ENCODE measurements at regions not wholly inside any gene's neighbourhood (a gene's known extent, or its start where the extent isn't known, plus 50 kb on each side); places are given as distances from the start of the nearest gene placed in this dataset.
A peak's percentile ranks its signal among the peaks of the same experiment; 100 is the strongest.

DNA sequence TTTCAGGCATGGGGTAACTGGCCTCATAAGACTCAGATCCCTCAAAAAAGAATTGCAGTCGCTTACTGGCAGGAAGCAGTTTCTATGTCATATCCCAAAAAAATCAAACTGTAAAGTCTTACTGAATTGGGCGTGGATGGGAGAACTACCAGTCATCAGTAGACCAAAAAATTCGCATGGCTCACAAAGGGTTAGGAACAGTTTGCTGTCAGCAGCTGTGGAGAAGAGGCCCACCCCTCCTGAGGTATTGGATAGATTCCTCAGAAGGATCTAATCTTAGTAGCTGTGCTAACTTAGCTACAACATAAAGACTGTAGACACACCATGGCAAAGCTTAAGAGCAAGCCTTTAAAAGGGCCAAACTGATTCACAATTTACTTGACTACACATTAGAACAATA lies 478.3 kb upstream of the FTMT start:
- Histone ChIP-seq H3K4me3 (no peak overlapping the region), H3K27me3 (0 out of 2 replicates have a peak, but pooled peaks cover 2% of the 10 kb centered on the region), H3K4me1 (no peaks in the 10 kb centered on the region; the same call in 1 of the 2 replicates), H3K36me3 (no peaks in the 10 kb centered on the region), H3K9me3 (replicated peaks) (no peaks in the 10 kb centered on the region), H3K27ac (no peak overlapping the region)
- DNase-seq = no peak

DNA sequence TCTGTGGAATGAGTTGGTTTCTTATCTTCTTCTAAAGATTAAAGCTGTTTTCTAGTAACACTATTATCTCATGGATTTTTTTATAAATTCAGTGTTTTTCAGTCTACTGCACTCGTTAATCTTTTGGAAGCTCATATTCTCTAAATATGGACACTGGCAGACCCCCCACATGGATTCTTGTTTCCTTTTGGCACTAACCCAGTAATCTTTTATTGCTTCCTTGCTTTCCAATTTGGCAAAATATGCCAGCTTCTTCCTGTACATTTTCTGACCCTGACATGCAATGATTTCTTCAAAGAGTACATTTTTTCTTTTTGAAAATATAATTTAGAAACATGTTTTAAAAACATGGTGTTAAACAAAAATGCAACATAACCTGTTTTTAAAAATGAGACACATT lies 474.2 kb upstream of the FTMT start:
- no peak overlapping the region for H3K27ac ChIP-seq
- no peaks in the 10 kb centered on the region for H3K9me3 ChIP-seq (replicated peaks)
- H3K27me3 ChIP-seq = no peaks in the 10 kb centered on the region
- no peaks in the 10 kb centered on the region for H3K36me3 ChIP-seq
- H3K4me3 ChIP-seq = no peak overlapping the region
- no peaks in the 10 kb centered on the region; the same call in 1 of the 2 replicates for H3K4me1 ChIP-seq
- peak in 1 of 2 experiments; percentile 7 for DNase-seq

DNA sequence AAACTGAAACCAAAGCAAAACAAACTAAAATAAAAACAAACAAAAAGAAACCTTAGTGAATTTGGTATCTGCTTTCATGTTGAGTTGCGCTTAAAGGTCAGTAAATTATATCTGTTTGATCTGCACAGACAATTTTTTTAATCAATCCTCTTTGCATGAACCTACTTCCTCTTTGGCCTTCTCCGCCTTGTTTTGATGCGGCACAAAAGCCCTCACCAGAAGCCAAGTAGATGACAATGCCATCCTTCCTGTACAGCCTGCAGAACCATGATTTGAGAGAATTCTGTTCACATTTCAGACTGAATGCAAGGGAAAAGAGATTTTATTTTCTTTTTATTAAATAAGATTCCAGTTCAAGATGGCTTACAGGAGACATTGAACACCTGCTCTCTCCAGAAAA lies 473.6 kb upstream of the FTMT start:
- H3K36me3 ChIP-seq = no peaks in the 10 kb centered on the region
- H3K27ac ChIP-seq = no peak overlapping the region
- H3K27me3 ChIP-seq = no peaks in the 10 kb centered on the region
- no peak for DNase-seq
- H3K4me1 ChIP-seq = no peaks in the 10 kb centered on the region; the same call in 1 of the 2 replicates
- no peaks in the 10 kb centered on the region for H3K9me3 ChIP-seq (replicated peaks)
- no peak overlapping the region for H3K4me3 ChIP-seq

DNA sequence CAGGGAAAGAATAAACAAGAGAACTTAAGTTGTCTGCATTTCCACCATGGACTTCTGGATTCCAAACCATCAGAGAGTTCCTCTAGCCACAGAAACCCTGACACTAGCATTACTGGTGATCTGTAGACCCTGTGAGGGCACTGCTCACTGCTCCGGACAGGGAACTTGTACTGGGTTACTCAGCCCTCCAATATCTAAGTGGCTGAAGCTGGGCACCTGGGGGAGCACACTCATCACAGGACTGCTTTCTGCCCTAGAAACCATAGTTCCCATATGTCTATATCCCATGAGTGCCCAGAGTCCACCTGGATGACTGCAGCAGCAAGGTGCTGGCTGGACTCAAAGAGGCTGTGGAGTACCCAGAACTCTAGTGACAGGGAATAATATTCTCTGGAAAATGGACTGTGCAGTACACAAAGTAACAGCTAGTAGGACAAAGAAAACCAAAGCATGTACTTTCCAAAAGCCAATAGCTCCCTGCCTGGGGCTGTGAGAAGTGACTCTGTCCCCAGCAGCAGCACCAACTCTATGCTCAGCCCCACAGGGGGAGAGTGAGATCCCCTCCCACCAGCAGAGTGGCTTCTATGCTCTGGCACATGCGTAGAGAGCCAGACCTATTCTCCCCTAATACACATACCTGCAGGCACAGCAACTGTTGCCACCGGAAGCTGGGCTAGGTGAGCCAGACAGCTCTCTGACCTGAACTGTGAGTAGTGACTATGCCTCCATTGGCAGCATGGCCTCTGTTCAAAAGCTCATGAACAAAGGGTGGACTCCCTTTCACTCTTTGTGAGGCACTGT lies 472.9 kb upstream of the FTMT start:
- no peak for DNase-seq
- no peaks in the 10 kb centered on the region; the same call in 1 of the 2 replicates for H3K4me1 ChIP-seq
- H3K36me3 ChIP-seq = no peaks in the 10 kb centered on the region
- no peak overlapping the region for H3K4me3 ChIP-seq
- no peaks in the 10 kb centered on the region for H3K27me3 ChIP-seq
- H3K9me3 ChIP-seq (replicated peaks) = no peaks in the 10 kb centered on the region
- H3K27ac ChIP-seq = no peak overlapping the region

DNA sequence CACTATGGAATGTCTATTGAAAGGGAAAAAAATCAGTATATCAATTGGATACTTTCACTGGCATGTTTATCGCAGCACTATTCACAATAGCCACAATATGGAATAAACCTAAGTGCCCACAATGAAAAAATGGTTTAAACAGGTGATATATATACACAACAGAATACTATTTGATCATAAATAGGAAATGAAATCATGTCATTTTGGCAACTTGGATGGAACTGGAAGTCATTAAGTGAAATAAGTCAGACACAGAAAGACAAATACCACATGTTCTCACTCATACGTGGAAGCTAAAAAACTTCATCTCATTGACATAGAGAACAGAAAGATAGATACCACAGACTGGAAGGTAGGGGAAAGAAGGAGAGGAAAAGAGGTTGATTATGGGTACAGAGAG lies 471.6 kb upstream of the FTMT start:
- H3K27ac ChIP-seq = no peak overlapping the region
- no peaks in the 10 kb centered on the region; the same call in 1 of the 2 replicates for H3K4me1 ChIP-seq
- H3K4me3 ChIP-seq = no peak overlapping the region
- no peaks in the 10 kb centered on the region for H3K9me3 ChIP-seq (replicated peaks)
- DNase-seq = no peak
- H3K27me3 ChIP-seq = no peaks in the 10 kb centered on the region
- no peaks in the 10 kb centered on the region for H3K36me3 ChIP-seq

DNA sequence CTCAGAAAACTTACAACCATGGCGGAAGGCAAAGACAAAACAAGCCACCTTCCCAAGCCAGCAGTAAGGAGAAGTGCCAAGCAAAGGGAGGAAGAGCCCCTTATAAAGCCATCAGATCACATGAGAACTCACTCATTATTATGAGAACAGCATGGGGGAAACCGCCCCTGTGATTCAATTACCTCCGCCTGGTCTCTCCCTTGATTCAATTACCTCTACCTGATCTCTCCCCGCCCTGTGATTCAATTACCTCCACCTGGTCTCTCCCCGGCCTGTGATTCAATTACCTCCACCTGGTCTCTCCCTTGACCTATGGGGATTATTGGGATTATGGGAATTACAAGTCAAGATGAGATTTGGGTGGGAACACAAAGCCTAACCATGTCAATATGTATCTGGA lies 467.3 kb upstream of the FTMT start:
- Histone ChIP-seq H3K4me3 (no peak overlapping the region), H3K4me1 (no peaks in the 10 kb centered on the region), H3K27ac (no peak overlapping the region), H3K9me3 (replicated peaks) (no peaks in the 10 kb centered on the region), H3K27me3 (no peaks in the 10 kb centered on the region), H3K36me3 (no peaks in the 10 kb centered on the region)
- no peak for DNase-seq

DNA sequence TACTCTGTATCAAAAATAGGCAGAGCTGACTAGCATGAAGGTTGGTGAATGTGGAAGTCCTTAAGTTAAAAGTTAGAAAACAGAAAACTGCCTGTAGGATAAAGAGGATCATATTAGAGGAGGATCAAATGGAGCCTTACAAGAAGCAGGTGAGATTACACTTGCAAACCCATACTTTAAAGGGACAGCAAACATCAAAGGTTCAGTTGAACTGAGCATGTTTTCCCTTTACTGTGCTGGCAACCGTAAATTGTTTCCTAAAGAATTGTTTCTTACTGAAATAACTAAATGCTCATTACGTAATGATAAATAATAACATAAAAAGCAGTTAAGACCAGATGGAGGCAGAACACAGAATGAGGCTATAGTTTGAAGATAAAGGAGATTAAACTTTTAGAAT lies 465.3 kb upstream of the FTMT start:
- Histone ChIP-seq H3K27ac (no peak overlapping the region), H3K27me3 (no peaks in the 10 kb centered on the region), H3K9me3 (replicated peaks) (no peaks in the 10 kb centered on the region), H3K4me3 (no peak overlapping the region), H3K4me1 (no peaks in the 10 kb centered on the region), H3K36me3 (no peaks in the 10 kb centered on the region)
- DNase-seq = no peak

DNA sequence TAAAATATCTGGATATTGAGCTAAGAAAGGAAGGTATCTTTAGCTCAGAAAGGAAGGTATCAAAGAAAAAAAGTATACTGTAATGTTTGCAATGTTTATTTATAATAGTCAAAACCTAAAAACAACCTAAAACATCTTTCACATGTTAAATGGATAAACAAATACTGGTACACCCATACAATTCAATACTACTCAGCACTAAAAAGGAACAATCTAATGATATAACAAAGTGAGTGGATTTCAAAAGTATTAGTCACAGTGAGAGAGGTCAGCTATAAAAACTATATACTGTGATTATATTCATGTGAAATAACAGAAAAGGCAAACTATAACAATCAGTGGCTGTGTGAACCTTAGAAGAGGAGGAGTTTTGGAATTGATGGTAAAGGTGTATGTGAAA lies 455.0 kb upstream of the FTMT start:
- Histone ChIP-seq H3K9me3 (replicated peaks) (no peaks in the 10 kb centered on the region), H3K4me3 (no peak overlapping the region), H3K27me3 (no peaks in the 10 kb centered on the region), H3K27ac (no peak overlapping the region), H3K36me3 (no peaks in the 10 kb centered on the region), H3K4me1 (no peaks in the 10 kb centered on the region)
- no peak for DNase-seq

DNA sequence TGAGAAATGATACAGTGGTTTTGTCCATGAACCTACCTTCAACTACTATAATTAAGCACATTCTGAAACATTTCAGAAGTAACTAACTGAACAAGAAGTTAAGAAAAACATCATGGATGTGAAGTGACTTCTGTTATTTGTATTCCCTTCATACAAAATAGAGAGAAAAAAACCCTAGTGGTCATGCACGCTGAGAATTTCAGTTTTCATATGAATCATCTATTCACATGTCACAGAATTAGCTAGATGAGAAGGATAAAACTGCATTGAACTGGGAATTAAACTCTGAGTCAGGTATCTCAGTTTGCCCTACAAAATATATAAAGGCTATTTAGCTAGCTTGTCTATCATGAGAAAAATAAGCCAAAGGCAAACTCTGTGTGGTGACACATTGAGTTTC lies 451.8 kb upstream of the FTMT start:
- H3K4me3 ChIP-seq = no peak overlapping the region
- no peaks in the 10 kb centered on the region for H3K9me3 ChIP-seq (replicated peaks)
- DNase-seq = no peak
- H3K4me1 ChIP-seq = no peaks in the 10 kb centered on the region
- H3K36me3 ChIP-seq = no peaks in the 10 kb centered on the region
- no peak overlapping the region for H3K27ac ChIP-seq
- no peaks in the 10 kb centered on the region for H3K27me3 ChIP-seq

DNA sequence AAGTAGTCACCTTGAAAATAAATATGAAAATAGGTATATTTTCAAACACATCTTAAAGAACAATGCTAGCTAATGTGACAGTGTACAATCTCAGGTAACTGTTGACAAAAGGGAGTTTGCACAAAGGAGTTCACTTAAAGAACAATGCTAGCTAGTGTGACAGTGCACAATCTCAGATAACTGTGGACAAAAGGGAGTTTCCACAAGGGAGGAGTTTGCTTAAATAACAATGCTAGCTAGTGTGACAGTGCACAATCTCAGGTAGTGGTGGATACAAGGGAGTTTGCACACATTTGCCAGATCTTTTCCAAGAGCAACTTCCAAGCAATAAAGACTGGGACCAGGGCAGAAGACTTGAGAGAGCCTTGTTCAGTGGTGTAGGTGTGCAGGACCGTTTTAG lies 442.9 kb upstream of the FTMT start:
- H3K27me3 ChIP-seq = no peaks in the 10 kb centered on the region
- no peaks in the 10 kb centered on the region for H3K36me3 ChIP-seq
- H3K4me3 ChIP-seq = no peak overlapping the region
- no peaks in the 10 kb centered on the region for H3K9me3 ChIP-seq (replicated peaks)
- no peaks in the 10 kb centered on the region for H3K4me1 ChIP-seq
- no peak overlapping the region for H3K27ac ChIP-seq
- no peak for DNase-seq

DNA sequence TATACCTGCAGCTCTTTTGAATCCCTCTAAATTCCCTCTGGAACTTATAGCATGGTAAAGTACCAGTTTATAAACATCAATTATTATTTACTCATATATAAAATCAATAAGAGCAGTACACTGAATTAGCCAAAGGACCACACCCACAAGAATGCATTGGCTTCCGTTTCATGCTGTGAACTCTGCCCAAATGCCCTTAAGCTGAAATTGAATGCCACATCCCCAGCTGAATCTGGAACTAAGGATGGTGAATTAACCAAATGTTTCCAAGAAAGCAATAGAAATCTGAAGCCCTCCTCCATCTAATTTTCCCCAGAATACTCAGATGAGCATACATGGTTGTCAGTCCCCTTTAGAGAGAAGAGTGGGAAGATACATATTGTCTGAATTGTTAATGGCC lies 436.4 kb upstream of the FTMT start:
- H3K4me1 ChIP-seq = no peaks in the 10 kb centered on the region
- H3K9me3 ChIP-seq (replicated peaks) = no peaks in the 10 kb centered on the region
- H3K4me3 ChIP-seq = no peak overlapping the region
- no peak for DNase-seq
- no peak overlapping the region for H3K27ac ChIP-seq
- H3K27me3 ChIP-seq = no peaks in the 10 kb centered on the region
- no peaks in the 10 kb centered on the region for H3K36me3 ChIP-seq

DNA sequence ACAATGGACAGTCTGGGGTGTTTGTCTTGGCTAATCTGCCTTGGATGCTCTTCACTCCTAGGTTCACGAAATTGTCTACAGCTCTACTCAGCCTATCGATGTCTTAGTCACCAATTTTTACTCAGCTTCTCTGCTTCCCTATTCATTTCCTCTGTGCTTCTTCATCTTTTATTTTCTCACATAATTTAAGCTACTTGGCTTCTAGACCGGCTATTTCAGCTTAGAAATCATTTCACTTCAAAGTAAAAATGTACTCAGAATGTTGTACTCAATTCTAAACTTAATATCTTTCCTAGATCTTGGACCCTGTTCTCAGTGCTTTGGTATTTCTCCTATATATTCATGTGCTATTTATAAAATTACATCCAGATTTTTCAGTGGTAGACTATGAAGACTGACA lies 430.0 kb upstream of the FTMT start:
- Histone ChIP-seq H3K27me3 (no peaks in the 10 kb centered on the region; the same call in 1 of the 2 replicates), H3K4me3 (no peak overlapping the region), H3K4me1 (no peaks in the 10 kb centered on the region), H3K9me3 (replicated peaks) (no peaks in the 10 kb centered on the region), H3K36me3 (no peaks in the 10 kb centered on the region), H3K27ac (no peak overlapping the region)
- no peak for DNase-seq

DNA sequence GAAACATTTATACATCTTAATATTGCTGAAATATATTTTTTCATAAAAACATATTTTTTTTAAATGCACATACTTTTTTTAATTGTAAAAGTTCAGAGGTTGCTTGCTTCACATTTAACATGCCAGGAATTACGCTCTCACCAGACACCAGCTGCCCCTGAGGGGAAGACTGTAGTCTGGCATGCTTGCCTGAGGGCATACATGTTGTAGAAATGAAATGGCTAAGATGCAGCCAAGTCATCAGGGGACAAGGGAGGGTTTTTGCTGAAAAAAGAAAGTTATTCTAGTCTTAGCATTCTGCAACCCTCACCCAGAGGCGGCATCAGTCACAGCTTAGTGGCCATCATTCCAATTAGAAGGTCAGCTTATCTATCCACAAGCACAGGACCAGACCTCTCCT lies 426.7 kb upstream of the FTMT start:
- peak in 1 of 2 experiments; percentile 9 for DNase-seq
- H3K27ac ChIP-seq = no peak overlapping the region
- H3K4me1 ChIP-seq = no peaks in the 10 kb centered on the region
- H3K4me3 ChIP-seq = no peak overlapping the region
- no peaks in the 10 kb centered on the region for H3K36me3 ChIP-seq
- H3K27me3 ChIP-seq = no peaks in the 10 kb centered on the region; the same call in 1 of the 2 replicates
- no peaks in the 10 kb centered on the region for H3K9me3 ChIP-seq (replicated peaks)

DNA sequence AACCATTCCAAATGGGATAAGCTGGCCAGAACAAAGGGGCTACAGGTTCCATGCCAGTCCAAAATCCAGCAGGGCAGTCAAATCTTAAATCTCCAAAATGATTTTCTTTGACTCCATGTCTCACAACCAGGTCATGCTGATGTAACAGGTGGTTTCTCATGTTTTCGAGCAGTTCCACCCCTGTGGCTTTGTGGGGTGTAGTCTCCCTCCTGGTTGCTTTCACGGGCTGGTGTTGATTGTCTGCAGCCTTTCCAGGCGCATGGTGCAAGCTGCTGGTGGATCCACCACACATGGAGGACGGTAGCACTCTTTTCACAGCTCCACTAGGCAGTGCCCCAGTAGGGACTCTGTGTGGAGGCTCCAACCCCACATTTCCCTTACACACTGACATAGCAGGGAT lies 425.5 kb upstream of the FTMT start:
- Histone ChIP-seq H3K4me3 (no peak overlapping the region), H3K27ac (no peak overlapping the region), H3K27me3 (no peaks in the 10 kb centered on the region; the same call in 1 of the 2 replicates), H3K36me3 (no peaks in the 10 kb centered on the region), H3K9me3 (replicated peaks) (no peaks in the 10 kb centered on the region), H3K4me1 (no peaks in the 10 kb centered on the region)
- DNase-seq = no peak

DNA sequence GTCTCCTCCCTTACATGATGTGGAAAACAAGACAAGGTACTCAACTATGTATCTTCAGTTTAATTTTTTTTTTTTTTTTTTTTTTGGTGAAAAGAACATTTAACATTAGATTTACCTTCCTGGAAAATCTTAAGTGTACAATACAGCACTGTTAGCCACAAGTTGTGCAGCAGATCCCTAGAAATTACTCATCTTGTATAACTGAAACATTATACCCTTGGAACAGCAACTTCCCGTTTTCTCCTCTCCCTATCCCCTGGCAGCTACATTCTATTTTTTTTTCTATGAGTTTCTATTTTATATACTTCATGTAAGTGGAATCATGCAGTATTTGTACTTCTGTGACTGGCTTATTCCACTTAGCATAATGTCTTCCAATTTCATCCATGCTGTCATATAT lies 421.9 kb upstream of the FTMT start:
- no peaks in the 10 kb centered on the region for H3K36me3 ChIP-seq
- no peaks in the 10 kb centered on the region for H3K9me3 ChIP-seq (replicated peaks)
- H3K27me3 ChIP-seq = no peaks in the 10 kb centered on the region
- no peaks in the 10 kb centered on the region for H3K4me1 ChIP-seq
- H3K27ac ChIP-seq = no peak overlapping the region
- no peak overlapping the region for H3K4me3 ChIP-seq
- DNase-seq = no peak

DNA sequence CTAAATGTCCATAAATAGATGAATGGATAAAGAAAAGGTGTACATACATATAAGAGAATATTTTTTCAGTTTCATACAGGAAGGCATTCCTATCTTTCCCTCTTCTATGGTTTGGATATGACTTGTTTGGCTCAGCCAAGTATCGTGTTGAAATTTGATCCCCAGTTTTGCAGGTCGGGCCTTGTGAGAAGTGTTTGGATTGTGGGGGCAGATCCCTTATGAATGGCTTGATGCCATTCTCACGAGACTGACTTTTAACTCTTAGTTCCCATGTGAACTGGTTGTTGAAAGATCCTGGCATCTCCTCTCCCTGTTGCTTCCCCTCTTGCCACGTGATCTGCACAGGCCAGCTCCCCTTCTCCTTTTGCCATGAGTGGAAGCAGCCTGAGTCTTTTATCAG lies 421.1 kb upstream of the FTMT start:
- DNase-seq = peak in 1 of 2 experiments; percentile 17
- no peaks in the 10 kb centered on the region for H3K4me1 ChIP-seq
- H3K27ac ChIP-seq = no peak overlapping the region
- no peaks in the 10 kb centered on the region for H3K27me3 ChIP-seq
- H3K36me3 ChIP-seq = no peaks in the 10 kb centered on the region
- no peak overlapping the region for H3K4me3 ChIP-seq
- no peaks in the 10 kb centered on the region for H3K9me3 ChIP-seq (replicated peaks)

Data from SJCRH30 (cell line).